MM.1S (cell line): ENCODE measurements at regions not wholly inside any gene's neighbourhood (a gene's known extent, or its start where the extent isn't known, plus 50 kb on each side); places are given as distances from the start of the nearest gene placed in this dataset.

ENCODE experiments used
- EZH2 ChIP-seq: fragments of 300-600 bp; sonication (generic); optimal IDR thresholded peaks from 2 replicates; pipeline ENCODE3; 2017; ENCODE audit warnings: low read depth, mild to moderate bottlenecking, antibody characterized with exemption, low read length, mixed read lengths
- TF ChIP-seq, protein P1 (sequence below): fragments of 300-600 bp; sonication (generic); IDR thresholded peaks from 2 replicates; pipeline ENCODE4 v1.5.1; 2016; ENCODE audit warnings: antibody characterized with exemption, low read length, mixed read lengths

DNA sequence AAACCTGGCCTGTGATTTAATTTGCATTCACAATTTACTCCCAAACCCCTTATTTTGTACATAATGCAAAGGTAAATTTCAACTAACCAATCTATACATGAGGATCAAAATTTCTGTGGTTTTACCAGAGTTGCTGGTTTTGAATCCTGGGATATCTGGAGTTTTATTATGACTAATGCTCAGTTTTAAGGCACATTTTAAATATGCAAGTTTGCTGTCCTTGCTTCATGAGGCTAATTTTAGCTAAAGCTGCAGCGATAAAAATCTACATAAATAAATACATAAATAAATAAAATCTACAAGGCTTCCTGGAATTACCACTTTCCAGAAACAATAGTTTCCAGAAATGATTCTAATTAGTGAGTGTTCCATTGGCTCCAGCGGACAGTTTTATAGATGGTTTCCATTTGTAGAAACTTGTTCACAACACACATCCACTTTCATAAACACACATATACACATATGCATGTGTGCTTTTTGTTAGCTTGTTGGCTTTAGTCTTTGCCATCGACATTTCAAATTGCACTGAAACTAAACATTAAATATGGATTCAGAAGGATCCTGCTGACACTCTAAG lies 339.5 kb upstream of the NRP1 start:
- TF ChIP-seq, protein P1, sequence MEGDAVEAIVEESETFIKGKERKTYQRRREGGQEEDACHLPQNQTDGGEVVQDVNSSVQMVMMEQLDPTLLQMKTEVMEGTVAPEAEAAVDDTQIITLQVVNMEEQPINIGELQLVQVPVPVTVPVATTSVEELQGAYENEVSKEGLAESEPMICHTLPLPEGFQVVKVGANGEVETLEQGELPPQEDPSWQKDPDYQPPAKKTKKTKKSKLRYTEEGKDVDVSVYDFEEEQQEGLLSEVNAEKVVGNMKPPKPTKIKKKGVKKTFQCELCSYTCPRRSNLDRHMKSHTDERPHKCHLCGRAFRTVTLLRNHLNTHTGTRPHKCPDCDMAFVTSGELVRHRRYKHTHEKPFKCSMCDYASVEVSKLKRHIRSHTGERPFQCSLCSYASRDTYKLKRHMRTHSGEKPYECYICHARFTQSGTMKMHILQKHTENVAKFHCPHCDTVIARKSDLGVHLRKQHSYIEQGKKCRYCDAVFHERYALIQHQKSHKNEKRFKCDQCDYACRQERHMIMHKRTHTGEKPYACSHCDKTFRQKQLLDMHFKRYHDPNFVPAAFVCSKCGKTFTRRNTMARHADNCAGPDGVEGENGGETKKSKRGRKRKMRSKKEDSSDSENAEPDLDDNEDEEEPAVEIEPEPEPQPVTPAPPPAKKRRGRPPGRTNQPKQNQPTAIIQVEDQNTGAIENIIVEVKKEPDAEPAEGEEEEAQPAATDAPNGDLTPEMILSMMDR: no peak
- no peak for TF ChIP-seq EZH2
